ENCODE measurements at regions not wholly inside any gene's neighbourhood (a gene's known extent, or its start where the extent isn't known, plus 50 kb on each side); places are given as distances from the start of the nearest gene placed in this dataset.

DNA sequence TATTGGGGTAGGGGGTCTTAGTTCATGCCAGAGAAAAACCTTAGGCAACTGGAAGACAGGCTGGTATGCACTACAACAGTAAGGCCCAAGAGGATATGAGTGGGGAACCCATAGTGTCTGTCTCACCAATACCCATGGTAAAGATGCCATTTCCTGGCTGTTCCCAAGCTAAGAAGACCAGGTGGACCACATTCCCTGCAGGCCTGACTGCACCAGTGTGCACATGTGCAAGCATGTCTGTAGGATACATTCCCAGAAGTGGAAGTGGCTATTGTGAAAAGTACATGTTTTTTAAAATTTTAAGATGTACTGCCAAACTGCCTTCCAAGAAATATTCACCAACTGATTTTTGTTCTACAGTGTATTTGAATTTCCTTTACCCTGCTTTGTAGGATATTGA is 207.3 kb upstream of the CTNNB1 start:
- no peak for TF ChIP-seq POLR2AphosphoS5 (IDR thresholded peaks at IDR 0.05)
- TF ChIP-seq, protein P1, sequence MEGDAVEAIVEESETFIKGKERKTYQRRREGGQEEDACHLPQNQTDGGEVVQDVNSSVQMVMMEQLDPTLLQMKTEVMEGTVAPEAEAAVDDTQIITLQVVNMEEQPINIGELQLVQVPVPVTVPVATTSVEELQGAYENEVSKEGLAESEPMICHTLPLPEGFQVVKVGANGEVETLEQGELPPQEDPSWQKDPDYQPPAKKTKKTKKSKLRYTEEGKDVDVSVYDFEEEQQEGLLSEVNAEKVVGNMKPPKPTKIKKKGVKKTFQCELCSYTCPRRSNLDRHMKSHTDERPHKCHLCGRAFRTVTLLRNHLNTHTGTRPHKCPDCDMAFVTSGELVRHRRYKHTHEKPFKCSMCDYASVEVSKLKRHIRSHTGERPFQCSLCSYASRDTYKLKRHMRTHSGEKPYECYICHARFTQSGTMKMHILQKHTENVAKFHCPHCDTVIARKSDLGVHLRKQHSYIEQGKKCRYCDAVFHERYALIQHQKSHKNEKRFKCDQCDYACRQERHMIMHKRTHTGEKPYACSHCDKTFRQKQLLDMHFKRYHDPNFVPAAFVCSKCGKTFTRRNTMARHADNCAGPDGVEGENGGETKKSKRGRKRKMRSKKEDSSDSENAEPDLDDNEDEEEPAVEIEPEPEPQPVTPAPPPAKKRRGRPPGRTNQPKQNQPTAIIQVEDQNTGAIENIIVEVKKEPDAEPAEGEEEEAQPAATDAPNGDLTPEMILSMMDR (IDR thresholded peaks at IDR 0.05): no peak
- TF ChIP-seq POLR2A (IDR thresholded peaks at IDR 0.05): no peak
